Caki2 (cell line): ENCODE measurements at regions not wholly inside any gene's neighbourhood (a gene's known extent, or its start where the extent isn't known, plus 50 kb on each side); places are given as distances from the start of the nearest gene placed in this dataset.

Experiments used
- DNase-seq: peaks from one replicate; pipeline ENCODE4 v3.0.0-alpha.2; 2015; ENCODE audit warnings: low read depth
- in situ Hi-C: cut with HindIII; loops from 2 replicates; pipeline ENCODE4 v1.10.0; 2016; ENCODE audit warnings: low sequenced_read_pairs, low pct_unique_long_range_greater_than_20kb, mixed read lengths

GRCh38 chr17:77908501-77908900, 50.0 kb upstream of the TNRC6C start:
- no peak for DNase-seq
- in situ Hi-C loops: no loop called here
